Muscle of arm (tissue), 1 donor: ENCODE measurements at regions not wholly inside any gene's neighbourhood (a gene's known extent, or its start where the extent isn't known, plus 50 kb on each side); places are given as distances from the start of the nearest gene placed in this dataset.
"Not testable (repeated sequence)": the region's sequence is repeated elsewhere in the genome, so short reads cannot be mapped to it uniquely, and the experiment has no call there.

Experiments used
- DNase-seq: peaks from one replicate; pipeline ENCODE4 v3.0.0-alpha.2; 2013

GRCh38 chr5:136622747-136623146 lies 257.4 kb upstream of the TRPC7 start:
- no peak for DNase-seq

- no peak for DNase-seq
Observed at GRCh38 chr5:136621743-136622142, 256.4 kb upstream of the TRPC7 start.

GRCh38 chr5:136620621-136621020 lies 255.3 kb upstream of the TRPC7 start:
- no peak for DNase-seq

GRCh38 chr5:136620016-136620419 lies 254.7 kb upstream of the TRPC7 start:
- DNase-seq: no peak

- DNase-seq: no peak
Observed at GRCh38 chr5:136619556-136619955, 254.2 kb upstream of the TRPC7 start.

GRCh38 chr5:136615251-136616119 lies 250.1 kb upstream of the TRPC7 start:
- DNase-seq: no peak

- no peak for DNase-seq
Observed at GRCh38 chr5:136613230-136613629, 247.9 kb upstream of the TRPC7 start.

- no peak for DNase-seq
Observed at GRCh38 chr5:136605638-136606037, 240.3 kb upstream of the TRPC7 start.

- no peak for DNase-seq
Observed at GRCh38 chr5:136600306-136600705, 235.0 kb upstream of the TRPC7 start.

GRCh38 chr5:136598802-136599404 lies 233.6 kb upstream of the TRPC7 start:
- no peak for DNase-seq

GRCh38 chr5:136594416-136594815 lies 229.1 kb upstream of the TRPC7 start:
- DNase-seq: no peak

- DNase-seq: no peak
Observed at GRCh38 chr5:136590581-136590980, 225.2 kb upstream of the TRPC7 start.

GRCh38 chr5:136586196-136586595 lies 220.9 kb upstream of the TRPC7 start:
- no peak for DNase-seq

GRCh38 chr5:136584474-136584873 lies 219.1 kb upstream of the TRPC7 start:
- no peak for DNase-seq

- DNase-seq: no peak
Observed at GRCh38 chr5:136579238-136579637, 213.9 kb upstream of the TRPC7 start.

- not testable (repeated sequence) for DNase-seq
Observed at GRCh38 chr5:136569875-136570274, 204.5 kb upstream of the TRPC7 start.

- DNase-seq: not testable (repeated sequence)
Observed at GRCh38 chr5:136565457-136565856, 200.1 kb upstream of the TRPC7 start.

- not testable (repeated sequence) for DNase-seq
Observed at GRCh38 chr5:136565050-136565449, 199.7 kb upstream of the TRPC7 start.

- DNase-seq: not testable (repeated sequence)
Observed at GRCh38 chr5:136564431-136564830, 199.1 kb upstream of the TRPC7 start.

GRCh38 chr5:136563489-136563888 lies 198.1 kb upstream of the TRPC7 start:
- no peak for DNase-seq

- DNase-seq: no peak
Observed at GRCh38 chr5:136560126-136560525, 194.8 kb upstream of the TRPC7 start.

- DNase-seq: no peak
Observed at GRCh38 chr5:136559651-136560050, 194.3 kb upstream of the TRPC7 start.

- not testable (repeated sequence) for DNase-seq
Observed at GRCh38 chr5:136547096-136547495, 181.8 kb upstream of the TRPC7 start.
